WERI-Rb-1 (cell line): ENCODE measurements at regions not wholly inside any gene's neighbourhood (a gene's known extent, or its start where the extent isn't known, plus 50 kb on each side); places are given as distances from the start of the nearest gene placed in this dataset.
"Not testable (repeated sequence)": the region's sequence is repeated elsewhere in the genome, so short reads cannot be mapped to it uniquely, and the experiment has no call there.

ENCODE experiments used
- DNase-seq: peaks from one replicate; pipeline ENCODE4 v3.0.0-alpha.2; 2020
- H3K27ac ChIP-seq: fragments of 250-450 bp; sonication (Bioruptor Pico); 2 replicates; pipeline ENCODE4 v1.5.1; 2020; ENCODE audit warnings: mild to moderate bottlenecking, moderate library complexity
- H3K27me3 ChIP-seq: fragments of 250-450 bp; sonication (Bioruptor Pico); 2 replicates; pipeline ENCODE4 v1.5.1; 2021; ENCODE audit warnings: mild to moderate bottlenecking, low read depth, moderate library complexity; ENCODE audit not compliant: insufficient read depth, severe bottlenecking
- H3K36me3 ChIP-seq: fragments of 250-450 bp; sonication (Bioruptor Pico); 2 replicates; pipeline ENCODE4 v1.5.1; 2020; ENCODE audit warnings: mild to moderate bottlenecking, moderate library complexity
- H3K4me3 ChIP-seq: 2 replicates; pipeline ENCODE4 v1.5.1; 2011; ENCODE audit warnings: low read depth, mild to moderate bottlenecking, control low read depth, low read length
- H3K9me3 ChIP-seq: fragments of 250-450 bp; sonication (Bioruptor Pico); 2 replicates; pipeline ENCODE4 v1.5.1; 2021; ENCODE audit warnings: mild to moderate bottlenecking, moderate library complexity; ENCODE audit not compliant: severe bottlenecking
- CTCF ChIP-seq: IDR thresholded peaks from 2 replicates; pipeline ENCODE4 v1.5.1; 2011; ENCODE audit warnings: low read depth, mild to moderate bottlenecking, control low read depth, inconsistent platforms, low read length

- peak; percentile 98 for TF ChIP-seq CTCF
- Histone ChIP-seq H3K27ac (peak overlapping the region; percentile 50), H3K27me3 (no peaks in the 10 kb centered on the region), H3K9me3 (no peaks in the 10 kb centered on the region), H3K36me3 (no peaks in the 10 kb centered on the region), H3K4me3 (peak overlapping the region; percentile 70)
- peak; percentile 89 for DNase-seq
These were observed 66.6 kb upstream of the CCDC167 start for GRCh38 chr6:37566111-37566949.

DNA sequence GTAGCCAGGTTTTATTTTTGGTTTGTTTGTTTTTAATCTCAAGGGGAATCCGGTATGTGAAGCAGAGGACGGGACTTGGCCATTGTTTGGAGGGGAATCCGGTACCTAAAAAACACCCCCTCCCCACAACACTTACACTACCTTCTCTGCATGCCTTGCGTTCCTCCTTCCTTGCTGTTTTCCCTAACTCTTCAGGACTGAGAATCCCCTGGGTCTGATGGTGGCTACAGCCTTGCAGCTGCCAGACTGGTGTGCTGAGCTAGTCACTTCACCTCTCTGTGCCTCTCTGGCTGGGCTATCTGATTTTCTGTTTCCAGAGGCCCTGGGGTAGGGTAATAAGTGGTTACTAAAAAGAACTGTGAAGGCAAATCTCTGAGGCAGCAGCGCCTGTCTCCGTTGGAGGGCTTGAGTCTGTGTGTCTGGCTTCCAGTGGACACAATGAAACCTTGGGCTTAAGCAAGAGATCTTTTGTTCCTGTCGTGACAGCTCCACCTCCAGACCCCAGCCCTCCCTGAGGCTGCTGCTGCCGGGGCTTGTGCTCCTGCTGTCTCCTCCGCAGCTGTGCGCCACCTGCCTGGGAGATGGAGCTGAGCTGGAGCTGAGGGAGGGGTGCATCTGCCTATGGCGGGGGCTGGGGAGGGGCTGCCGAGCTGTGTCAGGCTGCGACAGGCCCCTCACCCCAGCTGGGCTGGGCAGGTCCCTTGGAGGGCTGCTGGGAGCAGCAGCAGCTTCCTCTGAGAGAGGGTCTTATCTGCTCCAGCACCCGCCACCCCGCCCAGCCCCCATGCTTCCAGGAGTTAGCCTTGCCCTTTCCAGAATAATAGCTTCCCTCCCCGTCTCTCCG lies 65.8 kb upstream of the CCDC167 start:
- Histone ChIP-seq H3K27me3 (no peaks in the 10 kb centered on the region), H3K9me3 (peaks cover 3% of the 10 kb centered on the region), H3K4me3 (peak overlapping the region; percentile 70), H3K27ac (peak overlapping the region; percentile 50), H3K36me3 (no peaks in the 10 kb centered on the region)
- peak; percentile 78 for TF ChIP-seq CTCF
- peak; percentile 94 for DNase-seq

DNA sequence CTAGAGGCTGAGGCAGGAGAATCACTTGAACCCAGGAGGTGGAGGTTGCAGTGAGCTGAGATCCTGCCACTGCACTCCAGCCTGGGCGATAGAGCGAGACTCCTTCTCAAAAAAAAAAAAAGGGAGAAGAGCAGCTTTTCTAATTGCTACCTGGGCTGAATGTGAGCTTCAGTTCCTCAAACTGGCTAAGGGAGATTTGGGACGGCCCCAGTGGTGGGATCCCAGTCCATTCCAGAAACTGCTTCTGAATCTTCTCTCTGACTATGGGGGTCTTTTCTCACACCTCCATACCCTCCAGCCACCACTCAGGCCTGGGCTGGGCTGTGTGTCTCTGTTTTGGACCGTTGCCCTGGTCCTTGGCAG lies 63.2 kb upstream of the CCDC167 start:
- not testable (repeated sequence) for H3K4me3 ChIP-seq, H3K9me3 ChIP-seq, H3K27me3 ChIP-seq, H3K36me3 ChIP-seq, DNase-seq, H3K27ac ChIP-seq

DNA sequence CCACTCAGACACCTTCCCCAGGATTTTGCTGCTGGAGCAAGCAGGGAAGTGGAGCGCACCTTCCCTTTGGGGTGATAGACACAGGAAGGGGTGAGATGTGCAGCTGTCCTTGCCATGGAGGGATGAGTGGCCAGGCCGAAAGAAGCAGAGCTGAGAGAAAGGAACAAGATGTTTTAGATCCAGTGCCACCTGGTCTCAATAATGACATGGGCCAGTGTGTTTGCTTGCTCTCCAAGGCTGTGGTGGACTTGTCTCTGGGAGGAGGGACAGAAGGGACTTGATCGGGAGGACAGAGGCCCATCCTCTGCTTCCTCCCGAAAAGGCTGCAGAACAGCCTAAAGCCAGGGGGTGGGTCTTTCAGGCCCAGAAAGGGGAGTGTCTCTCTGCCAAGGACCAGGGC lies 61.7 kb upstream of the CCDC167 start:
- no peak for TF ChIP-seq CTCF
- Histone ChIP-seq H3K27ac (no peak overlapping the region), H3K27me3 (peaks cover 9% of the 10 kb centered on the region), H3K9me3 (peaks cover 3% of the 10 kb centered on the region), H3K4me3 (no peak overlapping the region), H3K36me3 (no peaks in the 10 kb centered on the region)
- no peak for DNase-seq

GRCh38 chr6:37560737-37561103 lies 61.0 kb upstream of the CCDC167 start:
- DNase-seq, result no peak
- TF ChIP-seq CTCF, result no peak
- Histone ChIP-seq H3K9me3 (peaks cover 3% of the 10 kb centered on the region), H3K27me3 (peaks cover 9% of the 10 kb centered on the region), H3K36me3 (no peaks in the 10 kb centered on the region), H3K27ac (no peak overlapping the region), H3K4me3 (no peak overlapping the region)

GRCh38 chr6:37559501-37559900 lies 59.8 kb upstream of the CCDC167 start:
- no peak overlapping the region for H3K27ac ChIP-seq
- peaks cover 9% of the 10 kb centered on the region for H3K27me3 ChIP-seq
- TF ChIP-seq CTCF, result no peak
- H3K4me3 ChIP-seq, result no peak overlapping the region
- no peaks in the 10 kb centered on the region for H3K36me3 ChIP-seq
- peaks cover 3% of the 10 kb centered on the region for H3K9me3 ChIP-seq
- DNase-seq, result no peak
